Stimulated activated CD8-positive, alpha-beta memory T cell treated with anti-CD3 and anti-CD28 coated beads, Interleukin-12 subunit alpha, Interleukin-12 subunit beta, amount 100 ng/mL, for 1 hour (primary cell): ENCODE measurements at regions not wholly inside any gene's neighbourhood (a gene's known extent, or its start where the extent isn't known, plus 50 kb on each side); places are given as distances from the start of the nearest gene placed in this dataset.
"Not testable (repeated sequence)": the region's sequence is repeated elsewhere in the genome, so short reads cannot be mapped to it uniquely, and the experiment has no call there.

Experiments used
- DNase-seq: peaks from one replicate; pipeline ENCODE4 v3.0.0-alpha.2; 2020; ENCODE audit warnings: low read depth

GRCh38 chr2:204362581-204362980 lies 182.7 kb upstream of the PARD3B start:
- DNase-seq = no peak

GRCh38 chr2:204363513-204363912 lies 181.8 kb upstream of the PARD3B start:
- no peak for DNase-seq

- no peak for DNase-seq
Measured at GRCh38 chr2:204364860-204365535, 180.3 kb upstream of the PARD3B start.

GRCh38 chr2:204365811-204366210 lies 179.5 kb upstream of the PARD3B start:
- no peak for DNase-seq

- no peak for DNase-seq
Measured at GRCh38 chr2:204367466-204367865, 177.8 kb upstream of the PARD3B start.

GRCh38 chr2:204370172-204370718 lies 175.0 kb upstream of the PARD3B start:
- DNase-seq = no peak

GRCh38 chr2:204373942-204374341 lies 171.3 kb upstream of the PARD3B start:
- DNase-seq = no peak

GRCh38 chr2:204380141-204380881 lies 165.0 kb upstream of the PARD3B start:
- DNase-seq = no peak

- DNase-seq = no peak
Measured at GRCh38 chr2:204386668-204387067, 158.6 kb upstream of the PARD3B start.

- no peak for DNase-seq
Measured at GRCh38 chr2:204389120-204389519, 156.2 kb upstream of the PARD3B start.

- no peak for DNase-seq
Measured at GRCh38 chr2:204389856-204390255, 155.4 kb upstream of the PARD3B start.

- DNase-seq = no peak
Measured at GRCh38 chr2:204395539-204395938, 149.7 kb upstream of the PARD3B start.

- no peak for DNase-seq
Measured at GRCh38 chr2:204401114-204401513, 144.2 kb upstream of the PARD3B start.

GRCh38 chr2:204407204-204408014 lies 137.9 kb upstream of the PARD3B start:
- no peak for DNase-seq

- not testable (repeated sequence) for DNase-seq
Measured at GRCh38 chr2:204412782-204413181, 132.5 kb upstream of the PARD3B start.

GRCh38 chr2:204415406-204416181 lies 129.7 kb upstream of the PARD3B start:
- no peak for DNase-seq

- no peak for DNase-seq
Measured at GRCh38 chr2:204416236-204416635, 129.0 kb upstream of the PARD3B start.

- DNase-seq = no peak
Measured at GRCh38 chr2:204425821-204426220, 119.5 kb upstream of the PARD3B start.

GRCh38 chr2:204428675-204429074 lies 116.6 kb upstream of the PARD3B start:
- DNase-seq = no peak

GRCh38 chr2:204431529-204431928 lies 113.7 kb upstream of the PARD3B start:
- no peak for DNase-seq

- no peak for DNase-seq
Measured at GRCh38 chr2:204432196-204432595, 113.1 kb upstream of the PARD3B start.
